Muscle of back (tissue), 3 donors: ENCODE measurements at regions not wholly inside any gene's neighbourhood (a gene's known extent, or its start where the extent isn't known, plus 50 kb on each side); places are given as distances from the start of the nearest gene placed in this dataset.
"Not testable (repeated sequence)": the region's sequence is repeated elsewhere in the genome, so short reads cannot be mapped to it uniquely, and the experiment has no call there.

Source experiments
- DNase-seq, 3 donors: peaks; one replicate each; pipeline versions ENCODE4 v3.0.0 to v3.0.0-alpha.2; 2013

DNA sequence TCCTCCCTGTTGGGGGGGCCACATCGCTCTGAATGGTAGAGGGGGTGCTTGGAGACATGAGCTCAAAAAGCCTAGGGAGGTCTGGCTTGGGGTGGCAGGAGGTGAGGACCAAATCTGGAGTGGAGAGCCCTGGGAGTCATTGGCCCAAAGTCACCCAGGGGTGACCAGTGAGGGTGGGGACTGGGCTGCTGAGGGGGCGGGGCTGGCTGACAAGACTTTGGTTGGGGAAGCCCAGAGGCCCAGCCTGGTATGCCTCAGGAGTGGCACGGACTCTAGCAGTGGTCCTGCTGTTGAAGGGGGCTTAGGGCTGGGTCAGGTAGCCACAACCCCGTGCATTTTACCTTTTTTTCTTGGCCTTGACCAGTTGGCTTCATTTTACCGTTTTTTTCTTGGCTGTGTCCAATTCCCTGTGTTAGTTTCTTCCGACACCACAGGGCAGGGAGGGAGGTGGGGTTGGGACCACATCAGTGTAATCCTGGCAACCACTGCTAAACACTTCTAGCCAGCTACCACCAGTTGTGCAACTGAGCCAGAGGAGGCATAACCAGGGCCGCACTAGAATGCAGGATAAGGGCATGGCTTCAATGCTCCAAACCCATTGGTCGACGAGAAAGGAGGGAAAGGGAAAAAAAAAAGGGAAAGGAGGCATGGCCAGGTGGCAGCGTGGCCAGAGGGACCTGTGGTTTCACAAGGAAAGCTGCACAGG lies 105.3 kb upstream of the C2CD4B start:
- no peak for DNase-seq

- DNase-seq: no peak
These were observed 107.2 kb upstream of the C2CD4B start for GRCh38 chr15:62272290-62272689.

- DNase-seq: no peak
These were observed 110.7 kb upstream of the C2CD4B start for GRCh38 chr15:62275831-62276230.

DNA sequence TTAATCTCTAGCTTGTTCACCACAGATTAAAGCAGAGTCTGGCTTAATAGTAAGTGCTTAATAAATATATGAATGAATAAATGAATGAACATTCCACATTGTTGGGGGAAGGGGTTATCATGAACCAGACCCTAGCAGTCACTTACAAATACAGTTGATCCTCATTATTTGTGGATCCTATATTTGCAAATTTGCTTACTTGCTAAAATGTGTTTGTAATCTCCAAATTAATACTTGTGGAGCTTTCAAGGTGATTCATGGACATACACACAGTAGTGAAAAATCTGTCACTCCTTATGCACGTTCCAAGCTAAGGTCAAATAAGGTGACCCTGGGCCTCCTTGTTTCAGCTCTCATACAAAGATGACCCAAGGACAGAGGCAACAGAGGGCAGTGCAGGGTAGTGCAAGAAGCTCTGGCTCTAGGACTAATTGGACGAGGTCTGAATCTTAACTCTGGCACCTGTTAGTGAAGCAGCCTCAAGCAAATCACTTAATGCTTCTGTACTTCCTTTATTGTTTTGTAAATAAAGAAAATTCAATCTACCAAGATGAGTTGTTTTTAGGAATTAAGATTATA lies 112.8 kb upstream of the C2CD4B start:
- no peak for DNase-seq

GRCh38 chr15:62278534-62278933 lies 113.4 kb upstream of the C2CD4B start:
- no peak for DNase-seq

GRCh38 chr15:62279041-62279440 lies 114.0 kb upstream of the C2CD4B start:
- DNase-seq: no peak

GRCh38 chr15:62280625-62281024 lies 115.5 kb upstream of the C2CD4B start:
- no peak for DNase-seq

- not testable (repeated sequence) for DNase-seq
These were observed 116.7 kb upstream of the C2CD4B start for GRCh38 chr15:62281801-62282200.

GRCh38 chr15:62287066-62287857 lies 122.2 kb upstream of the C2CD4B start:
- DNase-seq: no peak

DNA sequence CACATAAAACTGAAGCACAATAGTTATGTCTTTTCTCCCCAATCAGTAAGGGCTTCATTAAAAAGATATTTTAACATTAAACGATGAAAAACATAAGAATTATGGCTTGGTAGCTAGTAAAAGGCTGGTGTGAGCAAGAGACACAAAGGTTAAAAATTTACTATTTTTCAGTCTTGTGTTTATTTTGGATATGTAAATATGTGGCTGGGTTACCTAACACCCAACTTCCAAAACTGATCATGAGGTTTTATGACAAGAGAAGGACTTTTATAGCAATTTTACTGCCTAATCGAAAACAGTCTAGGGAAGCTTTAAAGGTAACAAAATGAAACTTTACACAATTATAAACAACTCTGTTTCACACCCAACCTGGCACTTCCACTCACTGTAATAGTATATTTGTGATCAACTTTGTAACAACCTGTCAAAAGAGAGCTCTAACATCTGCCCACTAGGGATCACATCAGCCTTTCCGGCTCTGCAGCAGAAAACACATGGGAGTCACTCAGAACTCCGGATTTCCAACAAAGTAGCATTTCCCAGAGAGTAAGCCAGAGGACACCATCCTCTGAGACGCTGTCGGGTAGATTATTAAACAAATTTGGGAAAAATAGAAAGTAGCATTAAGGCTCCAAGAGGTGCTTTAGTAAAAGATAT lies 123.4 kb upstream of the C2CD4B start:
- no peak for DNase-seq

GRCh38 chr15:62291262-62291661 lies 126.2 kb upstream of the C2CD4B start:
- no peak for DNase-seq

DNA sequence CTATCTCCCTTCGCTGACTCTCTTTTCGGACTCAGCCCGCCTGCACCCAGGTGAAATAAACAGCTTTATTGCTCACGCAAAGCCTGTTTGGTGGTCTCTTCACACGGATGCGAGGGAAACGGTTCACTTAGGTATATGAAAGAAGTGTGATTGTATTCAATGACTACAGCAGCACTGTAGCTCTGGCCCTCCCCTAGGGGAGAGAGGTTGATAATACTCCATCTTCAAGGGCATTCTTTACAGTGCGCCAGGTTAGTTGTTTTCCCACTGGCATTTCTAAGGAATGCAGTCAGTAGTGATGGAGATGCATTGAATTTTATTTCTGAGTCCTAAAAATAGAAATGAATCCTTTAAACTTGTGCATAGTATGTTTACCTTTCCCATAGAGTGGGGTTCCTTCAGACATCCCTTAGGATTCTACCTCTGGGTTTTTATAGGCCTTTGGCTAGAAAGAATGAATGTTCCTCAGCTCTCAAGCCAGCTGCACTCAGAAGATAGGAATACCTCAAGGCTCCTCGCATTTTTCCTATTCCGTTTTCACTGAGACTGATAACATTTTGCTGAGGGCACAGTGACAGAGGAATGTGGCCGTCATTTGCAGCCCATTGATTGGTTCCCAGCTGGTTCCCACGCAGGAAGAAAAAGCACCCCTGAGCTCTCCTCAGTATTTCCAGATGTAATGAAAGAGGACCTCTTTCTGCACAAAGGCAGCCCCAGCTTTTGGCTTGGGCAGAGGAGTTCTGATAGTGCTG lies 131.8 kb upstream of the C2CD4B start:
- no peak for DNase-seq

GRCh38 chr15:62297522-62297921 lies 132.4 kb upstream of the C2CD4B start:
- no peak for DNase-seq

- no peak for DNase-seq
These were observed 132.8 kb upstream of the C2CD4B start for GRCh38 chr15:62297933-62298332.

- DNase-seq: no peak
These were observed 133.7 kb upstream of the C2CD4B start for GRCh38 chr15:62298811-62299210.

- DNase-seq: no peak
These were observed 134.5 kb upstream of the C2CD4B start for GRCh38 chr15:62299541-62299940.

DNA sequence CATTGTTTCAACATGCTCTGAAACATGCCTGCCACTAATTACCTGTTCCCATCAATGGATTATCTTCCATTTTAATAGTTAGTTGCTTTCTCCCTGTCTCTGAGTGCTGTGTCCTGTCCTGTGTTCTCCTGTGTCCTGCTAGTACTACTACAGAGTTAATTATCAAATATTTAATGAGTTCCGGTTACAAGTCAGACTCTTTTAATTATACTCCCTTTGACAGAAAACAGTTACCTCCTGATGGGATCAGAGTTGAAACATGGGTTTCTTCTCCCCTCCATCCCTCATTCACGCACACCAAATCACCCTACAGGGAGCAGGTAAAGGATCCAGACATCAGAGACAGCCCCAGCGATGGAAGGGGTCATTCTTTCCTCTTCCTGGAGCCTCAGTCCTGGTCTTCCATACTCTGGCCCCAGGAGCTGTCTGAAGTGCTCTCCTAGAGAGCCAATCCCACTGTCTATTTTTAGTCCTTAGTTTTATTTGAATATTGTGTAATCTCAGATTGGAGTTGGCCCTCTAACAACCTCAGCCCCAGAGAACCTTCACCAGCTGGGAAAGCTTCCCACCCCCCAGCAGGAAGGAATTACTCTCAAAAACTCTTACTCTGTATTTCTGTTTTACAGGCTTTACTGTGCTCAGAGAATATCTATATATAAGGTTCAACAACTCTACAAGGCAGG lies 137.0 kb upstream of the C2CD4B start:
- DNase-seq: peak in 1 of 3 donors; percentile 52

- peak; percentile 56 to 83 (median 60) for DNase-seq
These were observed 141.9 kb upstream of the C2CD4B start for GRCh38 chr15:62306851-62307504.

- peak in 1 of 3 donors; percentile 68 for DNase-seq
These were observed 142.5 kb upstream of the C2CD4B start for GRCh38 chr15:62307551-62307950.

DNA sequence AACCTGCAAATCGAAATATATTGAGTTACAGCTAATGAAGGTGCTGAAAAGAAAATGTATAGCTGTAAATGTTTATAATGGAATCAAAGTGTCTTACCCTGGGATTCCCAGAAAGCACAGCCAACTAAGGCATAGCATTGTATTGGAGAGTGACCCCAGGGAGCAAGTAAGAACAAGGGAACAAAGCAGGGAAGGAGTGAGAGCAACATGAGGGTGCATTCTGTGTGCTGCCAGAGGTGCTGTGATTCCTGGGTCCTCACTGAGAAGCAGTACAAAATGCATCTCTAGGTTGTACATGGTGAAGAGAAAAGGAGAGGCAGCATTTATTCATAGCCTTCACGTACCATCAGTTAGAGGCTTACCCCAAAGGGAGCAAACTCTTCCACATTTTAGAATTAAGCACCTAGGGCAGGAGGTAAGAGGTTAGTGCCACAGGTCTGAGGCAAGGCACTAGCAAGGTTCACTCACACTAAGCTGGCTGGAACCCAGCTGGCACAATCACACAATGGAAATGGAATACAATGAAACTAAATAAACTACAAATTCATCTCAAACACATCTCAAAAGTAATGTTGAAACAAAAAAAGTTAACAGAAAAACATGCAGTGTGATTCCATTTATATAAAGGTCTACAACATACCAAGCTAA lies 151.5 kb upstream of the C2CD4B start:
- no peak for DNase-seq
